ENCODE measurements at regions not wholly inside any gene's neighbourhood (a gene's known extent, or its start where the extent isn't known, plus 50 kb on each side); places are given as distances from the start of the nearest gene placed in this dataset.
"Not testable (repeated sequence)": the region's sequence is repeated elsewhere in the genome, so short reads cannot be mapped to it uniquely, and the experiment has no call there.

- DNase-seq: no peak
Measured at GRCh38 chr6:85186546-85187175, 263.2 kb upstream of the NT5E start.

- DNase-seq: no peak
Measured at GRCh38 chr6:85185977-85186376, 263.9 kb upstream of the NT5E start.

- no peak for DNase-seq
Measured at GRCh38 chr6:85183841-85184240, 266.0 kb upstream of the NT5E start.

GRCh38 chr6:85172705-85173104, 277.2 kb upstream of the NT5E start:
- DNase-seq: no peak

- DNase-seq: no peak
Measured at GRCh38 chr6:85172161-85172560, 277.7 kb upstream of the NT5E start.

GRCh38 chr6:85169189-85169588, 280.7 kb upstream of the NT5E start:
- DNase-seq: no peak

GRCh38 chr6:85168146-85168545, 281.7 kb upstream of the NT5E start:
- DNase-seq: no peak

- no peak for DNase-seq
Measured at GRCh38 chr6:85166114-85166741, 283.7 kb upstream of the NT5E start.

GRCh38 chr6:85163156-85164080, 286.5 kb upstream of the NT5E start:
- no peak for DNase-seq

- DNase-seq: no peak
Measured at GRCh38 chr6:85157311-85157710, 292.6 kb upstream of the NT5E start.

- DNase-seq: no peak
Measured at GRCh38 chr6:85143676-85144075, 306.2 kb upstream of the NT5E start.

GRCh38 chr6:85137865-85138264, 312.0 kb upstream of the NT5E start:
- DNase-seq: no peak

- no peak for DNase-seq
Measured at GRCh38 chr6:85136310-85136709, 313.6 kb upstream of the NT5E start.

- no peak for DNase-seq
Measured at GRCh38 chr6:85135376-85136094, 314.3 kb upstream of the NT5E start.

GRCh38 chr6:85134172-85134571, 315.7 kb upstream of the NT5E start:
- DNase-seq: no peak

GRCh38 chr6:85132091-85132490, 317.8 kb upstream of the NT5E start:
- no peak for DNase-seq

- DNase-seq: no peak
Measured at GRCh38 chr6:85130743-85131142, 319.1 kb upstream of the NT5E start.

GRCh38 chr6:85129881-85130280, 320.0 kb upstream of the NT5E start:
- DNase-seq: no peak

- DNase-seq: no peak
Measured at GRCh38 chr6:85128781-85129180, 321.1 kb upstream of the NT5E start.

- not testable (repeated sequence) for DNase-seq
Measured at GRCh38 chr6:85128256-85128655, 321.6 kb upstream of the NT5E start.

GRCh38 chr6:85127696-85128243, 322.1 kb upstream of the NT5E start:
- DNase-seq: no peak

- no peak for DNase-seq
Measured at GRCh38 chr6:85127168-85127498, 322.8 kb upstream of the NT5E start.
